HG02973 (cell line): ENCODE measurements at regions not wholly inside any gene's neighbourhood (a gene's known extent, or its start where the extent isn't known, plus 50 kb on each side); places are given as distances from the start of the nearest gene placed in this dataset.
"Not testable (repeated sequence)": the region's sequence is repeated elsewhere in the genome, so short reads cannot be mapped to it uniquely, and the experiment has no call there.

Experiments
- ATAC-seq: cut with Tn5 transposase; IDR thresholded peaks from one replicate; pipeline ENCODE4 v1.9.1; 2021; ENCODE audit warnings: moderate library complexity; ENCODE audit not compliant: unreplicated experiment

GRCh38 chr14:71618716-71619115, 313.5 kb upstream of the RGS6 start:
- no peak for ATAC-seq

DNA sequence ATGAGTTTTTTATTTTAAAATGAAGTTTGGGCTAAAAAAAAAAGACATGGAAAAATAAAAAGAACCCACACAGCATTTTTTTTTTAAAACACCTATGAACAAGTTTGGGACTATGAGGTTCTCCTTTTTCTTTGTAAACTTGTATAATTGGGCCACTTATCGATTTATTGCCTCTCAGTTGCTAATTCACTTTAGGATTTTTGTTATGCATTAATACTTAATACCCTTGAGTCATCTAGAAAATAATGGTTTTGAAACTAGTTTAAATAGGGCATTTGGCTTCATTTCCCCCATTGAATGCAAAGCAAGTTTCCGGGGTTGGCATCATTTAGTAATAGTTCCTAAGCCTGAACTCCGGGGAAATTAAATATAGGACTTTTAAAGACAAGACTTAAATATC, 312.8 kb upstream of the RGS6 start:
- no peak for ATAC-seq

GRCh38 chr14:71620401-71620800, 311.8 kb upstream of the RGS6 start:
- ATAC-seq, result no peak

DNA sequence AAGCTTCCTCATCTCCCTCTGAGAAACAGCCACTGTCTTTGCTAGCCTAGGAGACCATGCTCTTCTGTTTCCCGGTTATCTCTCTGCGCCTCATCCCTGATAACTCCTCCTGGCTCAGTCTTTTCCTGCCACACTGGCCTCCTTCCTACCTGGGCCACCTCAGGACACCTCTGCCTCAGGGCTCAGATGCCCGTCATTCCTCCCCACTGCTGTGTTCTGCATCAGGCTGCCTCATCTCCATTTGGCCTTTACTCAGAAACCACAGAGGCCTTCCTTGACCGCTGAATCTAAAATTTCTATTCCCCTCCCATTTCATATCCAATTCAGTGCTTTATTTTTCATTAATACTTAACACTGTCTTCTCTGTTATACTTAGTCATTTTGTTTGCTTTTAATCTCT, 311.0 kb upstream of the RGS6 start:
- ATAC-seq, result no peak

DNA sequence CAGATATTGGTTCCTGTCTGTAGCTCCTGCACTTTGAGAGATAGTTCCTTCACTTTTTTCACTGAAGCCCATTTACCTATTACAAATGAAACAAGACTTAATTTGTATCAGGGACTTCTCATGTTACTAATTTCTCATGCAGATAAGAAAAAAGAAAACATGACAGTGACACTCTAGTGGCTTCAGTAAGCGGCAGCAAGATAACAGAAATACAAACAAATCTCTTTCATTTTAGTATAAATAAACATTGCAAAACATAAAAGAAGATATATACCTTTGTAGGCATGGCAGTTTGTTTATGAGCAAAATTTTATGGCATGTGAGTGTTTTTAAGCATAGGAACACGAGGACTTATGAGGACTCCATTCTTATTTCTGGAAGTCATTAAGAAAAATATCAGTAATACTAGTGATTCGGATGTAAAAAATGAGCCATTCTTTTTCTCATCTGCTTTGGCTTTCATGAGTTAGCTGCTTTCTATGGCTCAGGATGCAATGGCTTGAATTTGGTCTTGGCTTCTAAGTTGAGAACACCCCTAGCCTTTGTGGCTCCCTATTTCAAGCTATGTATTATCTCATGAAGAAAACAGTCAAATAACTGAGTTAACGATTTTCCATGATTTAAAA, 310.1 kb upstream of the RGS6 start:
- no peak for ATAC-seq

DNA sequence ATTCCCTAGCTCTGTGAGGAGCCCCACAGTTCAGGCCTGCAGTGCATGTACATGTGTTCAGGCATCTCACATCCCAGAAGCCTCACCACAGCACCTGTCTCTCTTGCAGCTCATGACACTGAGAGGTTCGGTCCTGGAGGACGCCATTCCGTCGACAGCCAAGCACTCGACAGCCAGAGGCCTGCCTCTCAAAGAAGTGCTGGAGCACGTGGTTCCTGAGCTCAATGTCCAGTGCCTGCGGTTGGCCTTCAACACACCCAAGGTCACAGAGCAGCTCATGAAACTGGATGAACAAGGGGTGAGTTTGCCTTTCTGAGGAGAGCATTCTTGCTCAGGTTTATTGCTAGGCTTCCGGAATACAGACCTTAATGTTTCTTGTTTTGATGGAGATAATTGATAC, 308.3 kb upstream of the RGS6 start:
- no peak for ATAC-seq

DNA sequence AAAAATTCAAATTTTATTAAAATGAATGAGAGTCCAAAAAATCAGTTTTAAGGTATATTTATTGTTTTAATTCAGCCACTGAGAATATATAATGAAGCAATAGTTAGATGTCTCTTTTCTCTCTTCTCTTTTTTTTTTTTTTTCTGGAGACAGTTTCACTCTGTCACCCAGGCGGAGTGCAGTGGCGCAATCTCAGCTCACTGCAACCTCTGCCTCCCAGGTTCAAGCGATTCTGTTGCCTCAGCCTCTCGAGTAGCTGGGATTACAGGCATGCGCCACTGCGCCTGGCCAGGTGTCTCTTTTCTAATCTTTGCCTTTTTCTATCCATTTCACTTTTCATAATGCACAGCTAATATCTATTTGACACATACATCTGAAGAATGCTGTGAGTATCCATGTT, 307.1 kb upstream of the RGS6 start:
- no peak for ATAC-seq

DNA sequence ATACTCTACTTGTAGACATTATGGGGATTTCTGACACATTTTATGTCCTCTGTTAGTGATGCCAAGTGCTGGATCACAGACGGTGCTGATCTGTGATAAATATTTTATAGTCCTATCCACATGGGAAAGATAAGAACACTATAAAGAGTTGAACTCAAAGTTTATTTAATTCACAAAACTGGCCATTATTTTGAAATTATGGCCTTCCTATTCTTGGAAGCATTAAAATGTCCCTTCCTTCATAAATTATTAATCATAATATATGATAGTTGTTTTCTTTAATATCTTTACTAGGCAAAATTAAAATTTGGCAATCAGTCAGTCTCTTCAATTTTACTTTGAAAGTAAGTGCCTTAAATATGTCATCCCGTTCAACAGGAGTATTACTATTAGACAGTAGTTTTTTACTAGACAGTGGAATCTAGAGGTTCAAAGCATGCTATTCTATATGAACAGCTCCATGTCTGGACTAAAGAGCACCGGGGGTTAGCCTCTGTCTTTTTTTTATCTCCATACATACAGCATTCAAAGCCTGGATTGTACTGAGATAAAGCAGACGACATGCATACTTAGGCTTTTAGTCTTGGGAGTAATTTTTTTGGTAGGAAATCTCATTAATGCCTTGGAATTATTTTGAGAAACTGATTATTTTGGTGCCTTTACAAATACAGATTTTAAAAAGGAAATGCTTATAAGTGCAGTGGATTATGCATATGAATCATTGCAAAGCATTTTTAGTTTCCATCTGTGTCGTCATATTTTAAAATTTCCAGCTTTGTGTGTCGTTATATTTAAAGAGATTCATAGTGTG, 306.1 kb upstream of the RGS6 start:
- ATAC-seq, result no peak

DNA sequence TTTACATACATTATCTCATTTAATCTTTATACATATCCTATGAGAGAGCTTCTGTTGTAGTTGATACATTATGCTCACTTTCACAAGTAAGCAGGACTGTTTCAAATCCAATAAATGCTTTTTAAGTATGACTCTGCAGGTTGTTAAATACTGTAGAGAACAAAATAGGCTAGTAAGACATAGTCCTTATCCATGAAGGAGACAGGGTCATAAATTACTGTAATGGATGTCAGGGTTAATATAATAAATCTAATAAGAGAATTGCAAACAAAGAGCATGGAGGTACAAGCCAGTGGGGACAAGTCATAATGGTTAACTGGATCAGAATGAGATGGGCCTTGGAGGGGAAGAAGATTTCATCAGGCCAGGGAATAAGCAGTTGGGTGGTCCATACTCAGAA, 303.8 kb upstream of the RGS6 start:
- no peak for ATAC-seq

DNA sequence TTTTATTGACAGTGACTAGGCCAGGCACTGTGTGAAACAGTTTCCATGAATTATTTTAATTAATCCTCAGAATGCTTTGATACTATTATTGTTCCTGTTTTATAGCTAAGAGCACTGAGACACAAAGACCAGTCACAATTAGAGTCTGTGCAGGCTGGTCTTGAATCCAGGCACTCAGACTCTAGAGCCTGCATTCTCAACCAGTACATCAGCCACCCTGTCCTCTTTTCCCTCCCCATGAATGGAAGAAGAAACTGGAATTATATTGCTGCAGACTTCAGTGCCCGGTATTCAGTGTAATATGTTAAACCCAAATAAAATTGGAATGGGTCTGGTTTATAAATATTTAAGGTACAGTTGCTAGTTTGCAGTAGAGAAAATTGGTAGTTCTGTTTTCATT, 303.0 kb upstream of the RGS6 start:
- ATAC-seq, result no peak

DNA sequence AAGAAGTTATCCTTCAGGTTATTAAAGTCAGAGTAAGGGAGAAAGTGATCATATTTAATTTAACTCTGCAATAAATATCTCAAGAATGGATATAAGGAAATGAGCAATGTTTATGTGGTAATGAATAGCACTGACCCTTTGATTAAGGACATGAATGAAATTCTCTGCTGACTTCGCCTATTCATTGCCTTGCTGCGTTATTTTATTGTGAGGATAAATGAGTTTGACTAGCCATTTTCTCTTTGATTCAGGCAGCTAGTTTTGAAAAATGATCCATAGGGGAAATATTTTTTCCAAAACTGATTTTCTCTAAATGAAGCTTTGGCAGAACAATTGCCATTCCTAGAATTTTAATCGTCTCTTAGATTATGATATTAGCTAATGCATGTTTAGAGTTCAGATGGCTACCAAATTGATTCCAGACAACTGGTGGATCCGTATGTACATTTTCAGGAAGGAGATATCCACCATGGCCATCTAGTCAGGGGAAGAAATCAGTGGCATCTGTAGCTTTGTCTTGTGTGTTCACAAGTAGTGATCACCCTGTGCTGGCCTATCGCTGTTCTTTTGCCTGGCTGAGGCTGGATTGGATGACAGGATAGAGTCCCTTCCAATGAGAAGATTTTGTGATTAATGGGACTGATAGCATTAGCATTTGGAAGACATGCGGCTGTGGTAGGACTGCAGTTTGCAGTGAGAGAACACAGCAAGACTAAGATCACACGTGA, 302.3 kb upstream of the RGS6 start:
- no peak for ATAC-seq

DNA sequence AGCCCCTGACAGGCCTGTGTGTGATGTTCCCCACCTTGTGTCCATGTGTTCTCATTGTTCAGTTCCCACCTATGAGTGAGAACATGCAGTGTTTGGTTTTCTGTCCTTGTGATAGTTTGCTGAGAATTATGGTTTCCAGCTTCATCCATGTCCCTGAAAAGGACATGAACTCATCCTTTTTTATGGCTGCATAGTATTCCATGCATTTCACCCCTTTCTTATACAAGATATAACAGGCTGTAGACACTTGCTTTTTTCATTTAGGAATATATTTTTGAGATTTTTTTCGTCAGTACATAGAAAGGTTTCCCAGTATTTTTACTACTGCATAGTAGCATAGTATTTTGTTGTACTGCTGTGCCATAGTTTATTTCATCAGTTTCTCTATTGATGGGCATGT, 301.2 kb upstream of the RGS6 start:
- not testable (repeated sequence) for ATAC-seq

GRCh38 chr14:71632440-71632946, 299.7 kb upstream of the RGS6 start:
- no peak for ATAC-seq

DNA sequence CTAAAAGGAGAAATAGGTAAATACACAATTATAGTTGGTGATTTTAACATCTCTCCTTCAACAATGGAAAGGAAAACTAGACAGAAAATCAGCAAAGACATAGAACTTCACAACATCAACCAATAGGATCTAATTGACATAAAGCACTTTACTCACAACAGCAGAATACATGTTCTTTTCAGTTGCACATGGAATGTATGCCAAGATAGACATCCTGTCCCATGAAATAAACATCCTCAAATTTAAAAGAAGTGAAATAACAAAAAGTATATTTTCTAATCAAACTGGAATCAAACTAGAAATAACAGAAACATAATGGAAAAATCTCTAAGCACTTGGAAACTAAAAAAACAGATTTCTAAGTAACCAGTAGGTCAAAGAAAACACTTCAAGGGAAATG, 296.2 kb upstream of the RGS6 start:
- ATAC-seq, result no peak

- no peak for ATAC-seq
Measured at GRCh38 chr14:71636820-71637471, 295.3 kb upstream of the RGS6 start.

- ATAC-seq, result no peak
Measured at GRCh38 chr14:71638523-71639196, 293.6 kb upstream of the RGS6 start.

GRCh38 chr14:71642715-71643114, 289.5 kb upstream of the RGS6 start:
- ATAC-seq, result no peak

- no peak for ATAC-seq
Measured at GRCh38 chr14:71645656-71646055, 286.6 kb upstream of the RGS6 start.

DNA sequence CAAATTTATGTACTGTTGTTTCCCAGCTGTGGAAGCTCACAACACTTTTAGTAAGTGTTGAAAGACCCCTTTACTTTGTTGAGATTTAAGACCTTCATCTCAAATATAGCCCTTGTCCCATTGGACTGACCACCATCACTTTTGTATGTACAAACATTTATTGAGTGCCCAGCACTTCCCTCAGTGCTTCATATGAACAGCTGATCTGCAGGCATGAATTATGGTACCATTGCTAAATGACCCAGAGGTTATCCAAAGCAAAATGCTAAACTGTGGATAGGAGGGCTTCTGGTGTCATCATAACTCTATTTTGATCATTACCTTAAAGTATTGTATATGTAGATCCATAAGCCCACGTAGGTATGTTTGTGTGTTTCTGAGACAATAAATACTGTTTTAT, 285.7 kb upstream of the RGS6 start:
- no peak for ATAC-seq

- ATAC-seq, result no peak
Measured at GRCh38 chr14:71647086-71647784, 285.0 kb upstream of the RGS6 start.
